ENCODE measurements at regions not wholly inside any gene's neighbourhood (a gene's known extent, or its start where the extent isn't known, plus 50 kb on each side); places are given as distances from the start of the nearest gene placed in this dataset.
A peak's percentile ranks its signal among the peaks of the same experiment; 100 is the strongest.
"Not testable (repeated sequence)": the region's sequence is repeated elsewhere in the genome, so short reads cannot be mapped to it uniquely, and the experiment has no call there.

- not testable (repeated sequence) for DNase-seq
These were observed 68.7 kb downstream of the PRKAB2 start for GRCh38 chr1:147103416-147104155.

- DNase-seq: no peak
These were observed 73.1 kb downstream of the PRKAB2 start for GRCh38 chr1:147099192-147099591.

GRCh38 chr1:147098338-147098973 lies 73.8 kb downstream of the PRKAB2 start:
- DNase-seq: not testable (repeated sequence)

- no peak for DNase-seq
These were observed 76.6 kb downstream of the PRKAB2 start for GRCh38 chr1:147095691-147096090.

- DNase-seq: no peak
These were observed 80.5 kb downstream of the PRKAB2 start for GRCh38 chr1:147091801-147092200.

- no peak for DNase-seq
These were observed 82.8 kb downstream of the PRKAB2 start for GRCh38 chr1:147089457-147089856.

- DNase-seq: no peak
These were observed 86.1 kb downstream of the PRKAB2 start for GRCh38 chr1:147086129-147086528.

- peak; percentile 44 for DNase-seq
These were observed 87.8 kb downstream of the PRKAB2 start for GRCh38 chr1:147084273-147085096.

- no peak for DNase-seq
These were observed 88.4 kb downstream of the PRKAB2 start for GRCh38 chr1:147083919-147084272.

GRCh38 chr1:147080671-147081394 lies 91.4 kb downstream of the PRKAB2 start:
- DNase-seq: no peak

GRCh38 chr1:147080006-147080661 lies 92.1 kb downstream of the PRKAB2 start:
- no peak for DNase-seq

- DNase-seq: no peak
These were observed 92.8 kb downstream of the PRKAB2 start for GRCh38 chr1:147079400-147080005.

GRCh38 chr1:147078606-147079399 lies 93.5 kb downstream of the PRKAB2 start:
- DNase-seq: no peak

GRCh38 chr1:147077936-147078605 lies 94.2 kb downstream of the PRKAB2 start:
- DNase-seq: no peak

- no peak for DNase-seq
These were observed 94.7 kb downstream of the PRKAB2 start for GRCh38 chr1:147077523-147077922.

GRCh38 chr1:147077081-147077480 lies 95.2 kb downstream of the PRKAB2 start:
- DNase-seq: no peak

GRCh38 chr1:147076442-147076841 lies 95.8 kb downstream of the PRKAB2 start:
- DNase-seq: no peak

GRCh38 chr1:147072482-147073432 lies 99.5 kb downstream of the PRKAB2 start:
- DNase-seq: no peak

- no peak for DNase-seq
These were observed 101.1 kb downstream of the PRKAB2 start for GRCh38 chr1:147071142-147071541.
